ENCODE measurements at regions not wholly inside any gene's neighbourhood (a gene's known extent, or its start where the extent isn't known, plus 50 kb on each side); places are given as distances from the start of the nearest gene placed in this dataset.

DNA sequence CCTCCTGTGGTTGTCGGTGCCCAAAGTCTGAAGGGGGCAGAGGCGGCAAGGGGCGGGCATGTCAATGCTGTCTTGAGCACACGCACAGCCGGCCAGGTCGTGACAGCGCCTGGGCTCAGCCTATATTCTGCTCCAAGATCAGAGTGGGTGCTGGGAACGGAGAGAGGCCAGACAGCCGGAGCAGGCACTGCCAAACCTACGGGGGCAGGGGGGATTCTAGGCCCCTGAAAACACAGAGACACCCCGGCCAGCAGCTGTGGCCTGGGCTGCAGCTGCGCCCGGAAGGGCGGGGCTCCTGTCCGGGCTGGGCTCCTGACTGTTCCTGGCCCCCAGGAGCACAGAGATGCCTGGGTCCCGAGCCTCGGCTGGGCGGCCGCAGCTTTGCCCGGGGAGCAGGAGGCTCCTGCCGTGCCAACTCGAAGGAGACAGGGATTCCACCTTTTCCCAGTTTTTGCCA lies 2662.9 kb upstream of the PCDH20 start:
- no peaks in the 10 kb centered on the region for H3K79me1 ChIP-seq (ENCODE audit: low read depth in 1 of 2, low read length in 2 of 2)
- intact Hi-C loops (cut with micrococcal nuclease) = no loop called here
- in situ Hi-C loops (cut with MboI; ENCODE audit: low sequenced_read_pairs) = no loop called here
- no peak overlapping the region for H2AK9ac ChIP-seq (replicated peaks; ENCODE audit: low read depth, low read length, poor library complexity)
- no TSS peak for BruUV-seq (replicated peaks)
- H4K5ac ChIP-seq (ENCODE audit: low read depth, low read length) = no peak overlapping the region
- no peak overlapping the region for H3K56ac ChIP-seq (ENCODE audit: extremely low read depth, insufficient read depth, low read length)
- H2BK20ac ChIP-seq (ENCODE audit: low read depth, low read length) = no peak overlapping the region
- no peak overlapping the region for H2BK15ac ChIP-seq (ENCODE audit: low read depth, low read length)
- no peak for ATAC-seq (ENCODE audit: low read depth)
- CTCF ChIA-PET = no interaction called here
- dilution Hi-C loops (cut with HindIII; ENCODE audit: low sequenced_read_pairs, unreplicated experiment) = no loop called here
- WGBS, 2 experiments (ENCODE audit: extremely low coverage in 2 of 2, insufficient read length in 1 of 2) = 96% methylated on average over 14 of the region's 22 CpGs; no CpG with 5 or more reads in 1 of the 2 experiments
- POLR2A ChIA-PET (ENCODE audit: unreplicated experiment) = no interaction called here
- no peak overlapping the region for H3K4me3 ChIP-seq (ENCODE audit: insufficient read depth, low read depth, low read length)
- no peaks in the 10 kb centered on the region for H3K9me1 ChIP-seq (ENCODE audit: insufficient read depth, low read length)
- H3K4ac ChIP-seq (ENCODE audit: low read depth, low read length) = no peak overlapping the region
- no peak overlapping the region for H3K14ac ChIP-seq (replicated peaks; ENCODE audit: low read depth, low read length)
- no peak overlapping the region for H3K18ac ChIP-seq (ENCODE audit: low read depth, low read length)
- TF ChIP-seq, protein P1, sequence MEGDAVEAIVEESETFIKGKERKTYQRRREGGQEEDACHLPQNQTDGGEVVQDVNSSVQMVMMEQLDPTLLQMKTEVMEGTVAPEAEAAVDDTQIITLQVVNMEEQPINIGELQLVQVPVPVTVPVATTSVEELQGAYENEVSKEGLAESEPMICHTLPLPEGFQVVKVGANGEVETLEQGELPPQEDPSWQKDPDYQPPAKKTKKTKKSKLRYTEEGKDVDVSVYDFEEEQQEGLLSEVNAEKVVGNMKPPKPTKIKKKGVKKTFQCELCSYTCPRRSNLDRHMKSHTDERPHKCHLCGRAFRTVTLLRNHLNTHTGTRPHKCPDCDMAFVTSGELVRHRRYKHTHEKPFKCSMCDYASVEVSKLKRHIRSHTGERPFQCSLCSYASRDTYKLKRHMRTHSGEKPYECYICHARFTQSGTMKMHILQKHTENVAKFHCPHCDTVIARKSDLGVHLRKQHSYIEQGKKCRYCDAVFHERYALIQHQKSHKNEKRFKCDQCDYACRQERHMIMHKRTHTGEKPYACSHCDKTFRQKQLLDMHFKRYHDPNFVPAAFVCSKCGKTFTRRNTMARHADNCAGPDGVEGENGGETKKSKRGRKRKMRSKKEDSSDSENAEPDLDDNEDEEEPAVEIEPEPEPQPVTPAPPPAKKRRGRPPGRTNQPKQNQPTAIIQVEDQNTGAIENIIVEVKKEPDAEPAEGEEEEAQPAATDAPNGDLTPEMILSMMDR (conservative IDR thresholded peaks at IDR 0.05; ENCODE audit: low read depth, low read length) = no peak
- TF ChIP-seq MXI1 (IDR thresholded peaks at IDR 0.05; ENCODE audit: borderline replicate concordance, low read depth, low read length) (no peak), CEBPB (IDR thresholded peaks at IDR 0.05; ENCODE audit: low read depth, low read length) (no peak), SMC3 (IDR thresholded peaks at IDR 0.05; ENCODE audit: low read depth, low read length) (no peak), RFX5 (IDR thresholded peaks at IDR 0.05; ENCODE audit: low read depth, low read length) (no peak), MAFK (IDR thresholded peaks at IDR 0.05; ENCODE audit: low read depth, low read length) (no peak), NFE2L2 (IDR thresholded peaks at IDR 0.05; ENCODE audit: low read depth, low read length) (no peak), POLR2A (IDR thresholded peaks at IDR 0.05; ENCODE audit: low read depth, low read length) (no peak), RCOR1 (IDR thresholded peaks at IDR 0.05; ENCODE audit: insufficient replicate concordance, low read length) (no peak), ELK1 (IDR thresholded peaks at IDR 0.05; ENCODE audit: borderline replicate concordance, low read depth, low read length) (no peak), BHLHE40 (IDR thresholded peaks at IDR 0.05; ENCODE audit: low read depth, low read length) (no peak), RAD21 (IDR thresholded peaks at IDR 0.05; ENCODE audit: low read length) (no peak), FOS (IDR thresholded peaks at IDR 0.05; ENCODE audit: low read depth, low read length) (no peak), CHD1 (IDR thresholded peaks at IDR 0.05; ENCODE audit: low read depth, low read length) (no peak), USF2 (IDR thresholded peaks at IDR 0.05; ENCODE audit: low read depth, low read length) (no peak), MAZ (IDR thresholded peaks at IDR 0.05; ENCODE audit: borderline replicate concordance, low read depth, low read length) (no peak)
- no peak overlapping the region for H2BK5ac ChIP-seq (ENCODE audit: low read depth, low read length, poor library complexity, severe bottlenecking)
- DNase-seq = no peak
- no peak overlapping the region for H4K91ac ChIP-seq (ENCODE audit: insufficient read depth, low read depth, low read length)
- no peaks in the 10 kb centered on the region for H4K20me1 ChIP-seq (ENCODE audit: insufficient read depth, low read length)
- no peaks in the 10 kb centered on the region for H3K9me3 ChIP-seq (ENCODE audit: control insufficient read depth, insufficient read depth, low read length)
- no peaks in the 10 kb centered on the region for H3K36me3 ChIP-seq (ENCODE audit: control insufficient read depth, insufficient read depth, low read length)
- H3K4me1 ChIP-seq (ENCODE audit: control insufficient read depth, insufficient read depth, low read length) = no peaks in the 10 kb centered on the region
- no peaks in the 10 kb centered on the region for H3K27me3 ChIP-seq (ENCODE audit: control insufficient read depth, insufficient read depth, low read length)
- no peak overlapping the region for H2AK5ac ChIP-seq (ENCODE audit: low read depth, low read length)
- no peak overlapping the region for H3K4me2 ChIP-seq (ENCODE audit: low read depth, low read length)
- H4K8ac ChIP-seq (ENCODE audit: low read depth in 2 of 2, low read length in 2 of 2) = no peak overlapping the region
- H2BK120ac ChIP-seq (ENCODE audit: low read depth, low read length) = no peak overlapping the region
- H2AFZ ChIP-seq (replicated peaks; ENCODE audit: low read length, poor library complexity) = peak overlapping the region; percentile 41
- H3K23ac ChIP-seq (ENCODE audit: low read depth, low read length) = no peak overlapping the region
- no peak overlapping the region for H3K9ac ChIP-seq (ENCODE audit: low read depth, low read length)
- H3K27ac ChIP-seq (ENCODE audit: insufficient read depth, low read length) = no peak overlapping the region
